ENCODE measurements at regions not wholly inside any gene's neighbourhood (a gene's known extent, or its start where the extent isn't known, plus 50 kb on each side); places are given as distances from the start of the nearest gene placed in this dataset.
A peak's percentile ranks its signal among the peaks of the same experiment; 100 is the strongest.
"Not testable (repeated sequence)": the region's sequence is repeated elsewhere in the genome, so short reads cannot be mapped to it uniquely, and the experiment has no call there.

DNA sequence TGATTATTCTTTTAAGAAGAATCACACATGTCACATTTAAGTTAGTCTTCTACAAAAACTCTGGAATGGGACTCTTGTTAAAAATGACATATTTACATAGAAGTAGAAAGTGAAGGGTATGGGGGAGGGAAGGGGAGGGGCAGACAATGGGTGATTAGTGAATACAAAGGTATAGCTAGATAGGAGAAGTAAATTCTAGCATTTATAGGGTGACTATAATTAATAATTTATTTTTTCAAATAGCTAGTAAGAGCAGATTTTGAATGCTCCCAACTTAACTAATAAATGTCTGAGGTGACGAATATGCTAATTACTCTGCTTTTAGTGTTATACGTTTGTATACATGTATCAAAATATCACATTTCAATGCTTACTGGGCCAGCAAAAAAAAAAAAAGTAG is 59.4 kb downstream of the BLTP3B start:
- intact Hi-C loops (cut with DNase I), result no loop called here
- no peak for DNase-seq

DNA sequence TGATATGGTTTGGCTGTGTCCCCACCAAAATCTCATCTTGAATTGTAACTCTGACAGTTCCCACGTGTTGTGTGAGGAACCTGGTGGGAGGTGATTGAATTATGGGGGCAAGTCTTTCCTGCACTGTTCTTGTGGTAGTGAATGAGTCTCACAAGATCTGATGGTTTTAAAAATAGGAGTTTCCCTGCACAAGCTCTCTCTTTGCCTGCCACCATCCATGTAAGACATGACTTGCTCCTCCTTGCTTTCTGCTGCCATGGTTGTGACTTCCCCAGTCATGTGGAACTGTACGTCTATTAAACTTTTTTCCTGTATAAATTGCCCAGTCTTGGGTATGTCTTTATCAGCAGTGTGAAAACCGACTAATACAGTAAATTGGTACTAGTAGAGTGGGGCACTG is 63.9 kb downstream of the BLTP3B start:
- intact Hi-C loops (cut with DNase I); DNase-seq: not testable (repeated sequence)

DNA sequence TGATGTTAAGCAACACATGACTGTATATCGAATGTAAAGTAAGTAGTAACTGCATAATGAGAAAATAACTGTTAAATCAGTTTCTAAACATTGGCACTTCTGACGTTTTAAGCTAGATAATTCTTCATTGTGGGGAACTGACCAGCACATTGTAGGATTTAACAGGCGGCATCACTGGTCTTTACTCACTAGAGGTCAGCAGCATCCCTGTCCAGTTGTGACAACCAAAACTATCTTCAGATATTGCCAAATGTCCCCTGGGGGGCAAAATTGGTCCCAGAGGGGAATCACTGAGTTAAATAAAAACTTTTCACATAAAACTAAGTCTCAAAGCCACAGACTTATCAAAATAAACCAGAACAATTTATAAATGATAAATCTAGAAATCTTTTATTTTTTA is 65.3 kb downstream of the BLTP3B start:
- peak in 2 of 42 donors; percentile 10 for DNase-seq
- intact Hi-C loops (cut with DNase I), result no loop called here

DNA sequence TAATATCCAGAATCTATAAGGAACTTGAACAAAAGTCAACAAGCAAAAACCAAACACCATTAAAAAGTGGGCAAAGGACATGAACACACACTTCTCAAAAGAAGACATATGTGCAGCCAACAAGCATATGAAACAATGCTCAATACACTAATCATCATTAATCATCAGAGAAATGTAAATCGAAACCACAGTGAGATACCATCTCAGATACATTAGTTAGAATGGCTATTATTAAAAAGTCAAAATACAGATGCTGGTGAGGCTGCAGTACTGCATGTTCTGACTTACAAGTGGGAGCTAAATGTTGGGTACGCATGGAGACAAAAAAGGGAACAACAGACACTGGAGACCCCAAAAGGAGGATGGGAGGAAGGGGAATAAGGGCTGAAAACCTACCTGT is 67.1 kb downstream of the BLTP3B start:
- DNase-seq, result no peak
- intact Hi-C loops (cut with DNase I), result no loop called here

DNA sequence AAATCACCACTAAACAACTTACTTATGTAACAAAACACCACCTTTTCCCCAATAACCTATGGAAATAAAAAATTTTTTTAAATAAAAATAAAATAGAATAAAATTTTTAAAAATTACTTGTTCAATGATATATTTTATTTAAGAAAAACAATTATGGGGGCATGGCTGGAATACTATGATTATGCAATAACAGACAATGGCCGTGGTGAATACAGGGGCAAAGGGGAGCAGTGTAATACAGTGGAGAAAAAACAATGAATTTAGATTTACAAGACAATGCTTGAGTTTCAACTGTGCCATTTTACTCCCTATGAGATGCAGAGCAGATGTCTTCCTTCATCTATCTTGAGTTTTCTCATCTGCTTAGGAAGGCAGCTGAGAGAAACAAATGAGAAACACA is 72.9 kb downstream of the BLTP3B start:
- intact Hi-C loops (cut with DNase I), result no loop called here

DNA sequence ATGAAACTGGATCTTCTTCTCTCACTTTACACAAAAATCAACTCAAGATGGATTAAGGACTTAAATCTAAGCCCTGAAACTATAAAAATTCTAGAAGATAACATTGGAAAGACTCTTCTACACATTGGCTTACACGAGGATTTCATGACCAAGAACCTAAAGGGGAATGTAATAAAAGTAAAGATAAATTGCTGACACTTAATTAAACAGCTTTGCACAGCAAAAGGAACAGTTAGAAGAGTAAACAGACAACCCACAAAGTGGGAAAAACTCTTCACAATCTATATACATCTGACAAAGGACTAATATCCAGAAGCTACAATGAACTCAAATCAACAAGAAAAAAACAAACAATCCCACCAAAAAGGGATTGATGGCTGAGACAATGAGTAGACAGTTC is 74.4 kb downstream of the BLTP3B start:
- DNase-seq, result no peak
- intact Hi-C loops (cut with DNase I), result no loop called here

More for the DNA sequence above, 72.9 kb downstream of the BLTP3B start:
- no peak for DNase-seq

DNA sequence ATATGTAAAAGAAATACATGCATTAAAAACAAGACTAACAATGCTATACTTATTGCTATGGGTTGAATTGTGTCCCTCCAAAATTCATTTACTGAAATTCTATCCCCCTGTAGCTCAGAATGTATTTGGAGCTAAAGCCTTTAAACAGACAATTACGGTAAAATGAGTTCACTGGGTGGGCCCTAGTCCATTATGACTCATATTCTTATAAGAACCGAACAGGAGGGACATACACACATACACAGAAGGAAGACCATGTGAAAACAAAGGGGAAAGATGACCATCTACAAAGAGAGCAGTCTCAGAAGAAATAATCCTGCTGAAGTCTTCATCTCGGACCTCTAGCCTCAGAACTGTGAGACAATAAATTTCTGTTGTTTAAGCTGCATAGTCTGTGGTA is 77.1 kb upstream of the ANKS1B start:
- intact Hi-C loops (cut with DNase I), result no loop called here
- no peak for DNase-seq

DNA sequence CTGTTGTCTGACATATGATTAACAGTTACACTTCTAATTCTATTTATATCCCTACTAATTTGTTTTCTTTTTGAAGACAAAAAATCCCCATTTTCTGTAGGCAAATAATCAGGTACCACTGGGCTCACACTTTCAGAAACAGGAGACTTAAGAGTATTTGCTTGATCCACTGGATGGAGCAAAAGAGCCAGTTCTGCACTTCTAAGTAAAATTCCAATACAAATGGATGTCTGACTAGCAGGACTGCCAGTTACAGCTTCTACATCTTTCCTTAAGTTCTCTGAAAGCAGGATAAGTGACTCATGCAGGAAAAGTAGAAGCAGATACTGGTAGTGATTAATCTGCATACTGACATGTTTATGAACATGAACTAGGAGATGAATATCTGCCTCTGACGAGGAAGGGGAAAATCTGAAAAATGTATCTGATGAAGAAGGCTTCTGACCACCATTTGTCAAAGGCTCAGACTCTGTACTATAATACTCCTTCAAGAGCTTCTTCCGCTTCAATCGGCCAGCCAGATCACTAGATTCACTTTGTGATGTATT is 73.8 kb upstream of the ANKS1B start:
- peak in 5 of 42 donors; percentile 11 to 25 (median 15) for DNase-seq
- intact Hi-C loops (cut with DNase I), result no loop called here

DNA sequence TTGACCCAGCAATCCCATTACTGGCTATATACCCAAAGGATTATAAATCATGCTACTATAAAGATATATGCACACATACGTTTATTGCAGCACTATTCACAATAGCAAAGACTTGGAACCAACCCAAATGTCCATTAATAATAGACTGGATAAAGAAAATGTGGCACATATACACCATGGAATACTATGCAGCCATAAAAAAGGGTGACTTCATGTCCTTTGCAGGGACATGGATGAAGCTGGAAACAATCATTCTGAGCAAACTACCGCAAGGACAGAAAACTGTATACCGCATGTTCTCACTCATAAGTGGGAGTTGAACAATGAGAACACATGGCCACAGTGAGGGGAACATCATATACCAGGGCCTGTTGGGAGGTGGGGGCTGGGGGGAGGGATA is 61.5 kb upstream of the ANKS1B start:
- intact Hi-C loops (cut with DNase I); DNase-seq: not testable (repeated sequence)

DNA sequence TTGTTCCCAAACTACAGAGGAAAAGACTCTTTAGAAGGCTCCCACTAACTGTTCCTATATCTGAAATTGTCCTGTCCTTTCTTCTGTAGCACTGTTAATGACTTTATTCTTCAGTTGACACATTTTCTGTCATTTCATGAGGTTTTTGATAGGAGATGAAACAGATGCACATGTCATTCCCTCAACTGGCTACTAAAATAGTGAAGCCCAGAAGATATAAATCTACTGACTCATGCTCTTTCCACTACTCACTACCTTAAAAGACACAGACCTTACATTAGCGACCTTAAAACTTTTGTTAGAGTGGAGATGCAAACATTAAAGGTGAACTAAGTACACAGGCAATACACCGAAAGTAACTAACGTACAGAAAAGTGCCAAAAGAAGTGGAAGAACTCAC is 59.5 kb upstream of the ANKS1B start:
- DNase-seq, result no peak
- intact Hi-C loops (cut with DNase I), result no loop called here

DNA sequence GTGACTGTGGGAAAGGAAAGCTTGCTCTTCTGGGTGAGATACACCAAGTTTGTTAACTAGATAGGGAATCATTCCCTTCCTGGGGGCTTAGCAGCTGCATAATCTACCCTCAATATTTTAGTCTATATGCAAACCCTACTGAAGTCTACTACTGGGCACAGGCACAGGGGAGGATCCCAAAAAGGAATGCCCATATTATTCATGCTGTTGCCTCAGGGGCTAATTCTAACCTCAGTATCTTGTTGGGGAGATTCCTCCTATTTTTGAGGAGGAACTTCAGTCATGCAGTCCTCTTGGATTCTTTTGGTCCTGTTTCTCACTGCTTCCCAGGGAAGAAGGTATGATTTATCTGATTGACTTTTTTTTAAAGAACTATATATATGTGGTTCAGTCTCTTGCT is 58.9 kb upstream of the ANKS1B start:
- DNase-seq, result no peak
- intact Hi-C loops (cut with DNase I), result no loop called here

All from head of caudate nucleus (tissue), 42 donors.